ENCODE measurements at regions not wholly inside any gene's neighbourhood (a gene's known extent, or its start where the extent isn't known, plus 50 kb on each side); places are given as distances from the start of the nearest gene placed in this dataset.
"Not testable (repeated sequence)": the region's sequence is repeated elsewhere in the genome, so short reads cannot be mapped to it uniquely, and the experiment has no call there.

- Histone ChIP-seq H3K4me3 (no peak overlapping the region), H3K27ac (no peak overlapping the region)
- TF ChIP-seq CTCF (IDR thresholded peaks at IDR 0.05) = no peak
- no peak for DNase-seq (ENCODE audit: low spot score)
These were observed 57.7 kb upstream of the AADACL2 start for GRCh38 chr3:151675858-151676615.

GRCh38 chr3:151673974-151674373 is 59.8 kb upstream of the AADACL2 start:
- DNase-seq (ENCODE audit: low spot score) = no peak
- Histone ChIP-seq H3K4me3 (no peak overlapping the region), H3K27ac (no peak overlapping the region)
- TF ChIP-seq CTCF (IDR thresholded peaks at IDR 0.05) = no peak

GRCh38 chr3:151667762-151668161 is 66.0 kb upstream of the AADACL2 start:
- H3K27ac ChIP-seq; DNase-seq (ENCODE audit: low spot score); H3K4me3 ChIP-seq: not testable (repeated sequence)

- no peak for TF ChIP-seq CTCF (IDR thresholded peaks at IDR 0.05)
- H3K4me3 ChIP-seq = no peak overlapping the region
- H3K27ac ChIP-seq = no peak overlapping the region
- DNase-seq (ENCODE audit: low spot score) = no peak
These were observed 72.8 kb upstream of the AADACL2 start for GRCh38 chr3:151660885-151661284.

- DNase-seq (ENCODE audit: low spot score) = no peak
- Histone ChIP-seq H3K27ac (no peak overlapping the region), H3K4me3 (no peak overlapping the region)
- no peak for TF ChIP-seq CTCF (IDR thresholded peaks at IDR 0.05)
These were observed 88.7 kb upstream of the AADACL2 start for GRCh38 chr3:151644986-151645385.

- no peak for TF ChIP-seq CTCF (IDR thresholded peaks at IDR 0.05)
- DNase-seq (ENCODE audit: low spot score) = no peak
- Histone ChIP-seq H3K27ac (no peak overlapping the region), H3K4me3 (no peak overlapping the region)
These were observed 89.6 kb upstream of the AADACL2 start for GRCh38 chr3:151644020-151644620.

- Histone ChIP-seq H3K4me3 (no peak overlapping the region), H3K27ac (no peak overlapping the region)
- TF ChIP-seq CTCF (IDR thresholded peaks at IDR 0.05) = no peak
- DNase-seq (ENCODE audit: low spot score) = no peak
These were observed 94.3 kb upstream of the AADACL2 start for GRCh38 chr3:151639418-151639740.

Measured in coronary artery (tissue), 2 donors.